Hippocampal formation (tissue), 2 donors: ENCODE measurements at regions not wholly inside any gene's neighbourhood (a gene's known extent, or its start where the extent isn't known, plus 50 kb on each side); places are given as distances from the start of the nearest gene placed in this dataset.
"Not testable (repeated sequence)": the region's sequence is repeated elsewhere in the genome, so short reads cannot be mapped to it uniquely, and the experiment has no call there.

Experiments used
- DNase-seq, 2 donors: peaks; one replicate each; lab custom pipeline; 2025; lab: John Stamatoyannopoulos, UW

DNA sequence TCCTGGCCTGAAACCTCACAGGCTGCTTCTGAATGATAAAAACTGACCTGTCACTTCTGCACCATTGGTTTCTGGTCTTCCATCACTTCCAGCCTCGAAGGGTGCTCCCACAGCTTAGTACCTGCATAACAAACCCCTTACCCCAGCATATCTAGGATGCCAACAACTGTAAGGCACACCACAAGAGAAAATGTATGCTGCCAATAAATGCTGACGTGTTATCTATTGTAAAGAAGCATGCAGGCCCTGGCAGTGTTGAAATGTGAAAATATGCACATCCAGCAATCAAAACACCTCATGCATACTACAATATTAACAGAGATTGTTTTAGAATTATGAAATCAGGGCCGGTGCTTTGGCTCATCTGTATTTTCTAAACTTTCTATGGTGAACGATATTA, 242.0 kb upstream of the NSMCE3 start:
- DNase-seq, result no peak

DNA sequence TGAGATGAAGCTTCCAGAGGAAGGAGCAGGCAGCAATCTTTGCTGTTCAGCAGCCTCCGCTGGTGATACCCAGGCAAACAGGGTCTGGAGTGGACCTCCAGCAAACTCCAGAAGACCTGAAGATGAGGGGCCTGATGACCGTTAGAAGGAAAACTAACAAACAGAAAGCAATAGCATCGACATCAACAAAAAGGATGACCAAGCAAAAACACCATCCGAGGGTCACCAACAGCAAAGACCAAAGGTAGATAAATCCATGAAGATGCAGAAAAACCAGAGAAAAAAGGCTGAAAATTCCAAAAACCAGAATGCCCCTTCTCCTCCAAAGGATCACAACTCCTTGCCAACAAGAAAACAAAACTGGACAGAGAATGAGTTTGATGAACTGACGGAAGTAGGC, 235.9 kb upstream of the NSMCE3 start:
- not testable (repeated sequence) for DNase-seq

DNA sequence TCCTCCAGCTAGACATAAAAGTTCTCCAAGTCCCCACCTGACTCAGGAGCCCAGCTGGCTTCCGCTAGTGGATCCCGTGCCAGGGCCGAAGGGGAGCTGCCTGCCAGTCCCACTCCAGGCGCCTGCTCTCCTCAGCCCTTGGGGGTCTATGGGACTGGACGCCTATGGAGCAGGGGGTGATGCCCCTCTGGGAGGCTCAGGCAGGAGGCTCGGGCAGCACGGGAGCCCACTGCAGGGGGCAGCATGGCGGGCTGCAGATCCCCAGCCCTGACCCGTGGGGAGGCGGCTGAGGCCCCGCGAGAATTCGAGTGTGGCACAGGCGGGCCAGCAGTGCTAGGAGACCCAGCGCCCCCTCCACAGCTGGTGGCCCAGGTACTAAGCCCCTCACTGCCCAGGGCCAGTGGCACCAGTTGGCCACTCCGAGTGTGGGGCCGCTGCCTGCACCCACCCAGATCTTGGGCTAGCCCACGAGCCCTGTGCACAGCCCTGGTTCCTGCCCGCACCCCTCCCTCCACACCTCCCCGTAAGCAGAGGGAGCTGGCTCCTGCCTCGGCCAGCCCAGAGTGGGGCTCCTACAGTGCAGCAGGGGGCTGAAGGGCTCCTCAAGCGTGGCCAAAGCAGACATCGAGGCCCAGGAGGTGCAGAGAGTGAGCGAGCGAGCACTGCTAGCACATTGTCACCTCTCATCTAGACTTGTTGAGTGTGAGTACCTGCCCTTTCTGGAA, 221.3 kb upstream of the NSMCE3 start:
- DNase-seq, result no peak

DNA sequence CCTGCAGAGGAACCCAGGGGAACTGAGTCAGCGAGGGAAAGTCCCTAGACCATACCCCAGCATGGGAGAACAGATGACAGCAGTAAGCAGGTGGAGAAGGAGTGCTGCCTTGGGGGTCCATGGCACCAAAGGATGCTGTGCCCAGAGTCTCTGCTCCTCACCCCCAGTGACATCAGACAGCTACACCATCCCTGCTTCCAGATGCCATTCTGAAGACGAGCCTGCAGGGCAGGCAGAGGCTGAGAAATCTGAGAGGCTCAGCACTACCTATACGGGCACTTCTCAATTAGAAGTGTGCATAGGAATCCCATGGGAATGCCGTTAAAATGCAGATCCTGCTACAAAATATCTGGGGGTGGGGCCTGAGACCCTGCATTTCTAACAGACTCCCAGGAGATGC, 211.3 kb upstream of the NSMCE3 start:
- DNase-seq, result no peak

DNA sequence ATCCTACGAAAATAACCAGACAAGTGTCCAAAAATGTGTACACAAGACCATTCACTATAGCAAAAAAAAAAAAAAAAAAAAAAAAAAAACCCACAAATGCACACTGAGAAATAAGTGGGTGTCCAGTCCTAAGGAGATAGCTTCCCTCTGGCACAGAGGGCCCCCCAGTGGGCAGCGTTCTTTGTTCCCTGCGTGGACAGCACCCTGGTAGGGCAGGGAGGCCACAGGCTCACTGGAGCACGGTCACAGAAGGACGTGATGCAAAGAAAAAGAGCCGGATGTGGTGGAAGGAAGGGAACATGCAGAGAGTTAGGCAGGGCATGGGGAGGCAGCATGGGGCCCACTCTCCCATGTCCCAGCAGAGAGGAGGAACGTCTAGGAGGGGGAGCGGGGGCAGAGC, 210.7 kb upstream of the NSMCE3 start:
- DNase-seq, result no peak

DNA sequence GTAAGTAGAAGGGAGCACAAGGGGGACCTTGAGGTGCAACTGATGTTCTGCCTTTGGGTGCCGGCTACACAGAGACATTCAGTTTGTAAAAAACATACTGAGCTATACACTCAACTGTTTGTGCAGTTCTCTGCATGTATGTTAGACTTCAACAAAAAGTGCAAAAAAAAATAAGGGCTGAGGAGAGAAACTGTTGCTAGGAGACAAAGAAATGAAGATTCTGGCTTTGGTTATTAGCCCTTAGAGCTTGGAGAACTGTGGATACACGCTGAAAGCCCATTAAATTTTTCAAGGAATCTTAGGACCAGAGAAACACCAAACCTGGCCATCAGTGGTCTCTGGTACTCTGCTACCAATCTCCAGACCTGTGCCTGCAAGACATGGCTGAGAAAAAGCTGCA, 207.6 kb upstream of the NSMCE3 start:
- no peak for DNase-seq

DNA sequence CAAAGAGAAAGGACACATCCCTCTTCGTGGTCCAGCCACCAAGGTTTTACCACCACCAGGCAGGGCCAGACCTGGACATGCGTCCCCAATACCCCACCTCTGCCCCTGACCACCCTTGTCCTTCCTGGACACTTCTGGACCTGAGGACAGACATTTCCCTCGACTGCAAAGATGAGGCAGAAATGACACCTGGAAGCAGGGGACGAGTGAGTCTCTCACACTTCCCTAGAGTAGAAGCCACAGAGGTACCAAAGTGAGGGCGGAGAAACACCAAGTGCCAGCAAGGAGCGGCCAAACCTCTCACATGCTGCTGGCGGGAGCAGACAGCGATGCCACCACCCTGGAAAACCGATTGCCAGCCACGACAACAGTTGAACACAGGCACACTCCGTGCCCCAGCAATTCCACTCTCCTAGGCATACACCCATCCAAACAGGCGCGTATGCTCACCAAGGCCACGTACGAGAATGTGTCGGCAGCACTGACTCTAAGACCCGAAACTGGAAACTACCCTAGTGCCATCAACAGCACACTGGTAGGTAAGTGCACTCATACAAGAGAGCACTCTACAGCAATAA, 207.0 kb upstream of the NSMCE3 start:
- no peak for DNase-seq

DNA sequence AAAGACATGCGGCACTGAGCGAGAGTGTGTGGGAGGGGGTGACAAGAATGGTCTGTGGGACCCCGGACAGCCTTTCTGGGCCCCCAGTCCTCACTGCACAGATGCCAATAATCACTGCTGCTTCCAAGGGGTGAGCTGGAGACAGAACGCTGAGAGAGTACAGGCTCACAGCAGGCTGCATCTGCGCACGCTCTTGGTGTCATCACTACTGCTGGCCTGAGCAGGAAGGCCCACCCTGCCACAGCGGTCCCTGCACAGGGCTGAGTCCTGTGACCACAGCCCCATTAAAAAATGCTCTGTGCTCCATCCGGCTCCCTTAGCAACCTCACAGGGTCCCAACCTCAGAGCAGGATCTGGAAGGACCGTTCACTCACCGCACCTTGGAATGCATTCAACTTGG, 205.5 kb upstream of the NSMCE3 start:
- no peak for DNase-seq

DNA sequence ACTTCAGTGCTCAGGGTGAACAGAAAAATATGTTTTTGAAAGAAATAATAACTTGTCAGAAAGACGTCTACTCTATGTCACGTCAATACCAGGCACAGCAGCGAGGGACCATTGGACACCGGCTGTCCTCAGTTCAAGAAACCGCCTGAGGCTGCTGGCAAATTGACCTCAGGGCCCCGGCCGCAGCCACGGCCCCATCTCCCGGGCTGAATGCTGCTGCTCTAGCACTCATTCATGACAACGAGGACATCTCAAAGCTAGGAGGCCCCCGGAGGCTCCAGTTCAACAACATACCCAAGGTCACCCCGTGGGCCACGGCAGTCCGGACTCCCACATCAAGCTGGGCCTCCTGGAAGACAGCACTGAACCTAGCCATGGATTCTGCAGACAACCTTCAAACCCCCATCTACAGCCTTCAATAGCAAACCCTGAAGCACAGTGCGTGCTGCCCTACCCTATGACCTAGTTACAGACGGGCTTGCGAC, 204.0 kb upstream of the NSMCE3 start:
- no peak for DNase-seq

DNA sequence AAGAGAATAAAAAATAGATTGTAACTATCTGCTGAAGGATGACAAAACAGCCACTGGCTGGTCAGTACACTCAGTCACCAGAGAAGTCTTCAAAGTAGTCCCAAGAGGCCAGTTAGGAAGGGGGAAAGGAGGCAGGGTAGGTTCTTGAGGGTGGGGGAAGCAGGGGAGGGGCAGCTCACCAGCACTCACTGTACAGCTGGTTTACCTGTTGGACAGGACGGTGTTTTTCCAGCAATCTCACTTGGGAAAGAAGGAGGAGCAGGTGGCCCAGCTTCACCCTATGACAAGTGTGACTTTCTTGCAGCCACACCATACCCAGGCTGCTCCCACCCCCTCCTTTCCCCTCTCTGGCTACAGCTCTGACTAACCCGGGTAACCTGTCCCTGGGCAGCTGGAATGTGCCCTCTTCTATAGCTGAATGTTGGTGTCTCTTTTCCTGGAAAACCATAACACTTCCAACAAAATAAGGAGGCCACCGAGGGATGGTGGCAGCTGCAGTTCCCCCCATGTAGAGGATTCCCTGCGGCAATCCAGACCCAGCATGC, 203.4 kb upstream of the NSMCE3 start:
- no peak for DNase-seq

DNA sequence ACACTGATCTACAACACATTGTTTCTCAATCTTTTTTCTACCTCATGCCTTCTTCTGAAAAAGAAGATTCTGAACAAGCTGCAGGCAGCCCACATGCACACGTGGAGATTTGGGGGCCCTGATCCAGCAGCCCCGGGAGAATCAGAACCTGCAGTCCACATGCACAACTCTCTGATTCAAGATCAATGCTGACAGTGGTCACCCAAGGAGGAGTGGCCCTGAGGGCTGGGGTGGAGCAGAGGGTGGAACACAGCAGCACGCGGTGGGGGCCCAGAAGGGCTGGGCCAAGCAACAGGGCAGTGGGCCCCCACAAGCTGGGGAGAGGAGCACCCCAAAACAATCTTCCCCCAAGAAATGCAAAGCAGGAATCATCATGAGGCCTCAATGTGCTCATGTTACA, 202.1 kb upstream of the NSMCE3 start:
- DNase-seq, result no peak

DNA sequence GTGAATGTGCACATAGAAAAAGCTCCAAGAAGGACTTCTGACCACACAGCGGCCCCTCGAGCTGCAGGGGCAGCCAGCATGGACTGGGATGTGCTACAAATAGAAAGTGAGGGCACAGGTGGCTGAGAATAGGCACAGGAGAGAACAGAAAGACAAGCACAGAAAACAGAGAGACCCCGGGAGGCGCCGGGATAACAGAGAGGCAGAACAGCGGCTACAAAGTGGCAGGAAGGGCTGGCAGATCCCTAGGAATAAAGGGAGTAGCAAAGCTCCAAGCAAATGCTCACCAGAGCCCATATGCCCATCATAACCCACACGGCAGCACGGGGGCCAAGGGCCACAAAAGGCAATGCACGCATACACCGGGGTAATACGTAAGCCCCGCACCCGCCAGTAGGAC, 201.7 kb upstream of the NSMCE3 start:
- DNase-seq, result no peak

DNA sequence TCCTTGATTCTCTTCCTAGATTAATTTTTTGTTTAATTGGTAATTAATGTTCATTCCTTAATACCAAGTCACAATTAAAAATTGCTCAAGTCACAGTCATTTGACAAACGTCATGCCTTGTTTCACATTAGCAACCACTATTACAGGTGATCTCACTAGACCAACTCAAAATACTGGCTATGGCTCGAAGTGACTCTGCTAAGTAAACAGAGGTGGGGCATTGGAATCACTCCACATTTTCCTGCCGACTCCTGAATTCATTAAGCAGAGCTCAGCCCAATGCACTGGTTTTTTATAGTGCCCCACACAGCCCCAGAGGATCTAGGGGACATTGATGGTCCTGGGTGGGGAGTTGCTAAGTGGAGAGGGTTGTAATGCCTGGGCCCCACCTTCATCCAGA, 201.2 kb upstream of the NSMCE3 start:
- no peak for DNase-seq

DNA sequence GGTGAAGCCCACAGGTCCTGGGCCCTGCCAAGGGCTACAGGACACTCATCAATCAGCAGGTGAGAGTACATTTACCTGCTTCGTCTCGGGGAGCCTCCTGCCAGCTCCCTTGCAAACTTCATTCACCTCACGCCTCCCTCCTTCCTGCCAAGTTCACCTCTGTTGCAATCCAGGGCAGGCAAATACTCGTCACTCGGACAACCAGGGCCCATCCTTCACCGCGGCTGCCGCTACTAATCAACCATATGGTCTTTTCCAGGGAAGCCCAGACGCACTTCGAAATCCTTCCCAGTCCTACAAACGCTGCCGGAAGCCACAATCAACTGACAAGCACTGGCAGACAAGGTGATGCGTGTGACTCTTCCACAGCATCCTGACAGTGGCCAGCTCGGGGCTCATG, 200.7 kb upstream of the NSMCE3 start:
- no peak for DNase-seq

DNA sequence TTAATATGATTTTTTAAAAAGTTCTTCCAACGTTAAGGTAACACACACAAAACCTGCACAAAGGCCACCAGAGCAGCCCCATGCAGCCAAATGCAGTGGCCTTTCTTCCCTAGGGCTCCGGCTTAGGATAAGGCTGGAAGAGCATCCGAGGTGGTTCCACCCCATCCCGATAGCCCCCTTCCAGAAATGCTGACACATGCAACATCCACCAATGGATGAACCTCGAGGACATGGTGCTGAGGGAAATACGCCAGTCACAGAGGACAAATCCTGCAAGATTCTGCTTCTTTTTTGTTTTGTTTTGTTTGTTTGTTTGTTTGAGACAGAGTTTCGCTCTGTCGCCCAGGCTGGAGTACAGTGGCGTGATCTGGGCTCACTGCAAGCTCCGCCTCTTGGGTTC, 199.3 kb upstream of the NSMCE3 start:
- DNase-seq, result no peak

DNA sequence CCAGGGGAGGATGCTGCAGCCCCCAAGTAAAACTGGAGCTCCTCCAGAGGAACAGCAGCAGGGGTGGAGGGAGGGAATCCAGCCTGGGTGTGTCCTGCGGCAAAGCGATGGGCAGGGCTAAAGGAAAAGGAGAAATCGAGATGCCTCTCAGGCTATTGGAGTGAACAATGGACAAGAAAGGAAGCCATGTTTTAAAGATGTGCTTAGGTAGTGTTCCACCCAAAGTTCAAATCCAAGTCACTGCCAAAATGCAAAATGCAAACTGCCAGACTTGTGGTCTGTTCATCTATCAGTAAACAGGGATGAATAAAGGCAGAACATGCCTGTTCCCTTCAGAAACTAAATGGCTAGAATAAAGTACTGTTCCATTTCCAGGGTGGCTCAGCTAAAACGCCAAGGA, 197.5 kb upstream of the NSMCE3 start:
- DNase-seq, result no peak

DNA sequence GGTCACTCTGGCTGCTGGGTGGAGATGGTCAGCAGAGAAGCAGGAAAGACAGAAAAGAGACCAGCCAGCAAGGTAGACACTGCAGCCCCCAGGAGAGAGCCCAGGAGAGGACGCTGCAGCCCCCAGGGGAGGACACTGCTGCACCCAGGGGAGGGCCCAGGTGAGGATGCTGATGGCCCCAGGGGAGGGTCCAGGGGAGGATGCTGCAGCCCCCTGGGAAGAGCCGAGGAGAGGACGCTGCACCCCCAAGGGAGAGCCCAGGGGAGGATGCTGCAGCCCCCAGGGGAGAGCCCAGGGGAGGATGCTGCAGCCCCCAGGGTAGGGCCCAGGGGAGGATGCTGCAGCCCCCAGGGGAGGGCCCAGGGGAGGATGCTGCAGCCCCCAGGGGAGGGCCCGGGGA, 196.7 kb upstream of the NSMCE3 start:
- no peak for DNase-seq

DNA sequence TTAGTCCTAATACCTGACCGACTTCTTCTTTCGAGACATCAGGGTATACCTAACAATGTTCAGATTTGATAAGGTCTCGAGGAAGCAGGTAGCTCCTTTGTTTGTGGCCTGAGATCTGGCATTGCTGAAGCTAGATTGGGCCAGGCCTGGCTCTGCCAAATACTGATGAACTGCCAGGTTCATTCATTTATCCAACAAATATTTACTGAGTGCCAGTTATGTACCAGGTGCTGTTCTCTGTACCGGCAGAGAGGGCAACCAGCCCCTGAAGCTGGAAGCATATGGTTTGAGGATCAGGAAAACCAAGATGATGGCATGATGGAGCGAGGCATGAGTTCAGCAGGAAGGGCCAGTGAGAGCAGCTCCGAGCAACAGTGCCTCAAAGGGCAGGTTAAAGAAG, 196.2 kb upstream of the NSMCE3 start:
- no peak for DNase-seq

DNA sequence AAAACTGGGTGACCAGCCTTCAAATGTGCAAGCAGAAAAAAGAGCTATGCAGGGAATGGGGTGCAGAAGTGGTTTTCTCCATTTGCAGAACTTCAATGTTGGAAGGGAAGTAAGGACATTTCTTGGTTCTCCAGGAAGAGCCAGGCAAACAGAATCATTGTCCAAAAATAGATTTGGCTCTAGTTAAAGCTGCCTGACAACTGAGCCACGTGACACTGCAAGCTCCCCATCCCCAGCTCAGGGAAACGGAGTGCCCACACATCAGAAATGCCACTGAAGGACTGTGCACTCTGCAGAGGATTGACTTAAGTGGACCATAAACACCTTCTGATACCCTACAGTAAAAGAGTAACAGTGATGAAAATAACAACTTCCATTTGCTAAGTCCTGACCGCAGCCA, 195.6 kb upstream of the NSMCE3 start:
- DNase-seq, result no peak

DNA sequence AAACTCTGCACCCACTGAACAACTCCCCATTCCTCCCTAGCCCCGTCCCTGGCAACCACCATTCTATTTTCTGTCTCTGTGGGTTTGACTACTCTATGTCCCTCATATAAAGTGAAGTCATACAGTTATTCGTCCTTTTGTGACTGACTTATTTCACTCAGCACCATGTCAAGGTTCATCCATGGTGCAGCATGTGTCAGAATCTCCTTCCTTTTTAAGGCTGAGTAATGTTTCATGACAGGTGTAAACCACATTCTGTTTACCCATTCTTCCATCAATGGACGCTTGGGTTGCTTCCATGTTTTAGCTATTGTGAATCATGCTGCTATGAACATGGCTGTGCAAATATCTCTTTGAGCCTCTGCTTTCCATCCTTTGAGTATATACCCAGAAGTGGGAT, 192.3 kb upstream of the NSMCE3 start:
- no peak for DNase-seq

DNA sequence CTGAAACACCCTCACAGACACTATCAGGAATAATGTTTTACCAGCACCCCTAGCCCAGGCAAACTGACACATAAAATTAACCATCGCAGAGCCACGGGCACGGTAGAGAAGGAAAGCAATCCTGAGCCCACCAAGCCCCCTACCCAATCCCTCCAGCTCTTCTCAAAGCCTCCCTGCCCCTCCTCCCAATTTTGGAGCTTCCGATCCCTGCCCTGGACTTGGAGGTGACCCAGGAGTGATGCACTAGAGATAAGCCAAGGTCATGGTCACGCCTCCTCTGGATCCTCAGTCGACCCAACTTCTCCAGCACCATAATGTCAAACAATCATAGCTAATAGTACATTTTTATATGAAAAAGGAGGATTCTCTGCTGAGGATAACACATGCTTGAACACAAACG, 188.7 kb upstream of the NSMCE3 start:
- no peak for DNase-seq

DNA sequence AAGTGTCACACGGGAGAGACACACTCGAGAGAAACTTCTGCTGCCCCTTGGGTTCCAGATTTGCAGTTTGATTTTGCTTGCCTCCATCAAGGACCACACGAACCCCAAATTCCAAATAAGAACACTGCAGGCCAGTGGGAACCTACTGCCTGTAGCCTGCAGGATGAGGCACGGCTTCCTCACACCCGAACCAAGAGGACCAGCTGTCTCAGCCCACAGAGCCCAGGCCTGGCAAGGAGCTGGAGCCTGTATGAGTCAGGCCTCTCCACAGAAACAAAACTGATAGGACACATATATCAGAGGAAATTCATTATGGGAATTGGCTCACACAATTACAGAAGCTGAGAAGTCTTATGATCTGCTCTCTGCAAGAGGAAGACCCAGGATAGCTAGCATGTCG, 188.1 kb upstream of the NSMCE3 start:
- DNase-seq, result peak in 1 of 2 donors; percentile 15

DNA sequence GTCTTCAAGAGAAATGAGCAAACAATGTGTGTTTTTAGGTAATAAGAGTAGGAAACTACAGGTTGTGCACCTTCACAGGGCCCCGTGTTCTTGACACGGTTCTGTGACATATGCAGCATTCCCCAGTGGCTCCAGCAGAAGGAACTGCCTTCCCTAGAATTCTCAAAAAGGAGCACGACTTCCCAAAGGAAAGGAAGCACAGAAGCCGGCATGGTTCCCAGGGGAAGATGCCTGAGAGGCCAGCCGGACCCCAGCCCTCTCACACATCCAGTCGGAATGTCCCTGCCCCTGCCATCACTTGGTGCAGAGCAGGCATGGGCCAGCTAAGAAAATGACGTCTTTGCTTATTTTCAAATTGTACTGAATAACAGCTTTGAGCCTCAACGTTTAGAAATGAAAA, 187.3 kb upstream of the NSMCE3 start:
- no peak for DNase-seq

DNA sequence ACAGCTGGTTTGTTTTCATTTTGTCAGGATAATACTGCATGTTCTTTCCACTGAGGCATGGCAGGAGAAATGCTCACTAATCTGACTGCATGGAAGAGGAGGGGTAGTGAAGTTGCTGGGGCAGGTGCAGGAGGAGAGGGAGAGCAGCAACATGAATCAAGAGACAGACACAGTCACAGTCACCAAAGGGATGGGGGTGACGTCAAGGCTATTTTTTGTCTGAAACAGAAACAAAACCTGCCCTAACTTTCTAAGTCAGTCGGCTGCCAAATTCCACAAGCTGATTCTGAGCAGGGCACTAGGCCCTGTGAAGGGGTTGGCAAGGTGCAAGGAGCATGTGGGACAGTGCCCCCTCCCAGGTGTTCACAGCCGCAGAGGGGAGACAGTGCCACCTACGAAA, 186.6 kb upstream of the NSMCE3 start:
- DNase-seq, result no peak
